GM18858 (cell line): ENCODE measurements at regions not wholly inside any gene's neighbourhood (a gene's known extent, or its start where the extent isn't known, plus 50 kb on each side); places are given as distances from the start of the nearest gene placed in this dataset.

Experiments used
- ATAC-seq: cut with Tn5 transposase; IDR thresholded peaks from one replicate; pipeline ENCODE4 v1.9.1; 2021; ENCODE audit not compliant: unreplicated experiment

GRCh38 chr3:107265526-107265925 lies 111.7 kb upstream of the CCDC54 start:
- ATAC-seq, result no peak

DNA sequence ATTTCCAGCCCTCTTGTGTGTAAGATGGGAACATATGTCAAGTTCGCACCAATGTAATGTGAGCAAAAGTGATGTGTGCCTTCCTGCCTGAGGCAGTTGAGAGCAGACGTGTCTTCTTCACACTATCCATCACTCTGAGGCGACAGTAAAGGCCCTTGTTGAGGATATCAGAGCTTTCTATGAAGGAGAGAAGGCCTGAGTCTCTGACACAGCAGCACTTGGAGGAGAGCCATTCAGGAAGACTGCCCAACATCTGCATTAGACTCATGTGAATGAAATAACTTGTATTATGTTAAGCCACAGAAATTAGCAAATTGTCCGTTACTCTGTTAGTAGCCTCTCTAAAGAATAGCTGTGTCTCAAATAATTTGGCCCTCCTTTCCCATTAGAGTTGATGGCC lies 108.8 kb upstream of the CCDC54 start:
- ATAC-seq, result no peak

GRCh38 chr3:107269136-107269535 lies 108.1 kb upstream of the CCDC54 start:
- ATAC-seq, result no peak

GRCh38 chr3:107271787-107272387 lies 105.4 kb upstream of the CCDC54 start:
- ATAC-seq, result peak; percentile 80

DNA sequence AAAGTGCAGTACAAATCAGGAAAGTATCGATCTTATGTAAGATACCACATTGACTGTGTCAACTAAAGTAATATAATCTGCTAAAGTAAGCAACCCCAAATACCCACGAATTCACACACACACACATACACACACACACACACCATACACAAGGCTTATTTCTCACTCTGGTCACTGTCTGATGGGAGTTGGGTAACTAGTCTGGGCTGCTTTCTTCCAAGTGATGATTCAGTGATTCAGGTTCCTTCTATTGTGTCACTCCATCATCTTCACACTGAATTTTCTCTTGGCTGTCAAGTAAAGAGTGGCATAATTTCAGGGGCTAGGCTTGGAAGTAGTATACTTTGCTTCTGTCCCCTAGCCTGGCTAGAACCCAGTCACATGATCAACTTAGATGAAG lies 104.8 kb upstream of the CCDC54 start:
- no peak for ATAC-seq

- ATAC-seq, result no peak
These were observed 104.4 kb upstream of the CCDC54 start for GRCh38 chr3:107272885-107273284.

DNA sequence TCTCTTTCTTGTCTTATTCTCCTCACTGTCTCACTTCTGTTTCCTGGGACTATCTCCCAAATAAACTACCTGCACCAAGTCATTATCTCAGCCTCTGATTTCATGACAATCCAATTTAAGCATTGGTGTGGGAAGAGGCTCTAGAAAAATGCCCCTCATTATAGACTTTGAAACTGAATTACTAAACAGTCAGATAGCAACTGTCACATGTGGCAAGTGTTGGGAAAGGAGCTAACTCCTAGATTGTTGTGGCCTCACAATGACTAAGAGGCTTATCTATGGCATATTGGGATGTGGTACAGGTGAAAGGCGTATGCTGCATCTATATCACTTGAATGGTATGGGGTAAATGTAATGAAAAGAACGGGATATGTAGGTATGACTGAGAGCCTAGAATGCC lies 103.5 kb upstream of the CCDC54 start:
- ATAC-seq, result no peak

DNA sequence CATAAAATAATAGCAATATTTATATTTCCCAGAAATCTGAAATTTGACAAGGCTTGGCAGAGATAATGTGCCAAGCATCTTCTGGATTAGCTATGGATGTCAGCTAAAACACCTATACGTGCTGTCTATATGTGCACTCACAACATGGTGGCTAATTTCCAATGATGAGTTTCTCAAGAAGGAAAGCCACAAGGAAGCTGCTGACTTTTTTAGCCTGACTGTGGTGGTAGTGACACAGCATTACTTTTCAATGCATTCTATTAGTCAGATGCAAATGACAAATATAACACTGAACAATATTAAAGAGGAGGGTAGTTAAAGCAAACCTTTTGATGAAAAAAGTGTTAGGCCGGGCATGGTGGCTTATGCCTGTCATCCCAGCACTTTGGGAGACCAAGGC lies 101.7 kb upstream of the CCDC54 start:
- ATAC-seq, result no peak

DNA sequence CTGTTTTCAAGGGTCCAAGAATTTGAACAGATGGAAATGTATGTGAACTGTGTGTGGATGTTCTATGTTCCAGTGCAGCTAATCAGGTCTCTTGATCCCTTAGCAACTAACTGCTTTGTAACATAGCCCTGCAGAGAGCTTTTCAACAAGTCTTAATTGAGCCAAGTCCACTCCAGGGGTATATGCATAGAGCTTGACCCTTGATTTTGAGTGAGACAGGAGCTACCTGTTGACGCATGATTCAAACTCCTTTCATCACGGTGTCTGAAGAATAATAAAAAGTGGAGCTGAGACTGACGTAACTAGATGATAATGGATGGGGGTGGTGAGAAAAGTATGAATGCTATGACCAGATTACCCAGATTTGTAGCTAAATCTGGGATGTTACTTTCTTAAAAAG lies 93.3 kb upstream of the CCDC54 start:
- no peak for ATAC-seq

DNA sequence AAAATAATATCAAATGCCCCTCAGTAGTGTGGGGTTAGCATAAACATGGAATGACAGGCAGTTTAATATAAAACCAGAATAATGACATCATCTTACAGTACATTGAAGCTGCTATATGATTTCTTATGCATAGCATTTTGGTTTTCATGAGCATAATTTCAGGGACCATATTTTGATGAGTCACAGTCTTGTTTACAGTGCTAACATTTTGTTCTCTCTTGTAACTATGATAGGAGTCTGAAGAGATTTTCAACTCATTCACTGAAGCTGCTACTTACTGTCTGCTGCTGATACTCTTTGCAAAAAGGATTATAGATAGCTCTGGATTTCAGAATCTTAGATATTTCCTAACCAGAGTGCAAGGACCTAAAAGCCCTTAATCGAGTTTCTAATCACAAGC lies 92.6 kb upstream of the CCDC54 start:
- ATAC-seq, result no peak

DNA sequence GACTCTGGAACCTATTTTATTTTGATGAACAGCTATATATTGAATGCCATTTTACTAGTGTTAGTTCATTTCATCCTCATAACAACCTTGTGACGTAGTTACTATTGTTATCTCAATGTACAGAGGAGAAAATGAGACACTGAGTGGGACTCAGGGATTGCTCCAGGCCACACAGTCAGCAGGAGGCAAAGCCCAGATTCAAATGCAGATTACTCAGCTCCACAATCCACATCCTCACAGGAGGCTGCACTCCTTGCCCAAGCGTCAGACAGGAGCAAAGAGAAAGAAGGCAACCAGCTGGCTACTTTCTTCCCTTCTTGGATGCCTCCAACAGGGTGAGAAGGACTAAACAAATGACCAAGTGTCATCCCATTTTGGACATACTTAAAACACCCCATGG lies 92.0 kb upstream of the CCDC54 start:
- ATAC-seq, result no peak

- no peak for ATAC-seq
These were observed 87.9 kb upstream of the CCDC54 start for GRCh38 chr3:107289354-107289753.

GRCh38 chr3:107294117-107294516 lies 83.1 kb upstream of the CCDC54 start:
- ATAC-seq, result no peak

- ATAC-seq, result no peak
These were observed 79.6 kb upstream of the CCDC54 start for GRCh38 chr3:107297597-107297996.

DNA sequence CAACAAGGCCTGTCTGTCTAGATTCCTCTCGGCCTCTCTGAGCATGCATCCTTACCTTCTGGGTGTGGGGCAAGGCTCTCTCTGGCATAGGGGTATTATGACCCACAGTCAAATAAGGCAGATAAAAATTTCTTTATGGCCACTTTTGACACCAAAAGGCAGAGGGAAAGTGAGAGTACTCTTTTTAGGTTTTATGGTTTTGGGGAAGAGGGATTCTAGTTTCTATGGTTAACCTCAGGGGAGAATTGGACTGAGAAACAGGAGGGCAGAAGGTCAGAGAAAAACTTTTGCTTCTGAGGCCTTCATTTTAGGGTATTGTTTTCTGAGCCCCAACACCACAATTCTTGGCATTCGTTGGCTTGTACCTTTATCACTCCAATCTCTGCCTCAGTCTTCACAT lies 70.0 kb upstream of the CCDC54 start:
- no peak for ATAC-seq

DNA sequence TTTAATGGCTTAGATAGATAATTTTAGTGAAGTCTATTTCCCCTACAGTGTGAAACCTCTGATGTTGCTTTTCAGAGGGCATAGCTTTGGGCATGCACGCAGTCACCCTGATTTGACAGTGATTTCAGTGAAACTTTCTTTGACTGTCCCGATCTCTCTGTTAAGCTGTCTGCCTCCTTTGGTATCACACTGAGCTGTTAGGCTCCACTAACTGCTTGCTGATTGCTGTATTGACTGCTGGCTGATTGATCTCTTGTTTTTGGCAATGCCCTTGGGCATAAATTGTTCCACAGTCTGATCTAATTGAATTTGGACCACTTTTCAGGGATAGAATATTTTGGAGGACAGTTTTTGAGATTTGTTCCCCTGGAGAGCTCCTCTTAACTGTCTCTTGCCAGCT lies 68.5 kb upstream of the CCDC54 start:
- no peak for ATAC-seq

DNA sequence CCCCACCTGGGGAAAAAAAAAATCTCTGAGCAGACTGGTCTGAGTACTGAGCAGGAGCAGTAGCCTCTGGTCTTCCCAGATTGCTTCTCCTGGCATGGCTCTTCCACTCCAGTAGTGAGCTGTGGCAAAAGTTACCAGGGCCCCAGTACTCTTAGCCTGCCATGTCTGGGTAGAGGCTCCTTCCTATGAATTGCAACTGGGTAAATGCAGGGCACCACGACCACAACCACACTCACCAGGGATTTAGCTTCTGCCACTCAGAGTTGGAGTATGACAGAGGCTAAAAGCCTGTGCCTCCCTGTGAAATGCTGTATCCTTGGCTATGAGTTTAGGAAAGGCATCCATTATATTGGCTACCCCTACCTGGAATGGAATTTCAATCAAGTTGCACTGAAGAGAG lies 67.9 kb upstream of the CCDC54 start:
- ATAC-seq, result no peak

DNA sequence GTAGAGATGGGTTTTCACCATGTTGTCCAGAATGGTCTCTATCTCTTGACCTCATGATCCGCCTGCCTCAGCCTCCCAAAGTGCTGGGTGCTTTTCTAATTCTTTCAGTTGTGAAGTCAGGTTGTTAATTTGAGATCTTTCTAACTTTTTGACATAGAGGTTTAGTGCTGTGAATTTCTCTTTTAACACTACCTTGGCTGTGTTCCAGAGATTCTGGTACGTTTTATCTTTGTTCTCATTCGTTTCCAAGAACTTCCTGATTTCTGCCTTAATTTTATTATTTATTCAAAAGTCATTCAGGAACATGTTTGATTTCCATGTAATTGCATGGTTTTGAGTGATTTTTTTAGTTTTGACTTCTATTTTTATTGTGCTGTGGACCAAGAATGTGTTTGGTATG lies 63.5 kb upstream of the CCDC54 start:
- no peak for ATAC-seq

- ATAC-seq, result no peak
These were observed 62.1 kb upstream of the CCDC54 start for GRCh38 chr3:107315141-107315540.

DNA sequence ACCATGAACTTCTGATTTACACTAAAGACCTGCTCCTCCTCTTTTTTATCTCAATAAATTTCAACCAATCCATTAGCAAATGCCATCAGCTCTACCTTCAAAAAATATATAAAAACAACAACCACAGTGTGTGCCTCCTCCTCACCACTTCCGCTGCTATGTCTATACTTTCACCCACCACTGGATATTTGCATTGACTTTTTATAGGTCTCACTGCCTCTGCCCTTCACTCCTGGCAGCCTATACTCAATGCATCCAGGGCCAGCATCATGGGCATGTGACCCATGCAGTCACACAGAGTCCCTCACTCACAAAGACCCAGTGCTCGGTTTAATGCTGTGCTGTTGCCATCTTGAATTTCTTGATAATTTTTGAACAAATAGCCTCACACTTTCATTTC lies 53.5 kb upstream of the CCDC54 start:
- peak; percentile 45 for ATAC-seq

- no peak for ATAC-seq
These were observed 51.8 kb upstream of the CCDC54 start for GRCh38 chr3:107325446-107325845.
